Ishikawa (cell line): ENCODE measurements at regions not wholly inside any gene's neighbourhood (a gene's known extent, or its start where the extent isn't known, plus 50 kb on each side); places are given as distances from the start of the nearest gene placed in this dataset.

Experiments
- CREB1 ChIP-seq: IDR thresholded peaks from 2 replicates; pipeline ENCODE4 v1.6.1; 2012; ENCODE audit warnings: low read depth
- EGR1 ChIP-seq: IDR thresholded peaks from 2 replicates; pipeline ENCODE4 v1.6.1; 2012
- EP300 ChIP-seq: IDR thresholded peaks from 2 replicates; pipeline ENCODE4 v1.6.1; 2012; ENCODE audit warnings: borderline replicate concordance
- FOXM1 ChIP-seq: IDR thresholded peaks from 2 replicates; pipeline ENCODE4 v1.6.1; 2012; ENCODE audit warnings: low read depth, borderline replicate concordance
- NFIC ChIP-seq: IDR thresholded peaks from 2 replicates; pipeline ENCODE4 v1.6.1; 2012
- RAD21 ChIP-seq: IDR thresholded peaks from 2 replicates; pipeline ENCODE4 v1.6.1; 2012; ENCODE audit warnings: low read depth
- REST ChIP-seq: IDR thresholded peaks from 2 replicates; pipeline ENCODE4 v1.6.1; 2012; ENCODE audit warnings: low read depth, mild to moderate bottlenecking
- TAF1 ChIP-seq: IDR thresholded peaks from 2 replicates; pipeline ENCODE4 v1.6.1; 2012; ENCODE audit warnings: low read depth, mild to moderate bottlenecking
- TCF12 ChIP-seq: IDR thresholded peaks from 2 replicates; pipeline ENCODE4 v1.6.1; 2012; ENCODE audit warnings: low read depth
- TF ChIP-seq, protein P1 (sequence below): IDR thresholded peaks from 2 replicates; pipeline ENCODE4 v1.6.1; 2012

- TF ChIP-seq NFIC (no peak), EGR1 (no peak), CREB1 (no peak), FOXM1 (no peak), TCF12 (no peak), RAD21 (no peak), TAF1 (no peak), EP300 (no peak), REST (no peak)
- TF ChIP-seq, protein P1, sequence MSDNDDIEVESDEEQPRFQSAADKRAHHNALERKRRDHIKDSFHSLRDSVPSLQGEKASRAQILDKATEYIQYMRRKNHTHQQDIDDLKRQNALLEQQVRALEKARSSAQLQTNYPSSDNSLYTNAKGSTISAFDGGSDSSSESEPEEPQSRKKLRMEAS = no peak
Observed at GRCh38 chr3:31125413-31126020, 231.1 kb upstream of the GADL1 start.
